ENCODE measurements at regions not wholly inside any gene's neighbourhood (a gene's known extent, or its start where the extent isn't known, plus 50 kb on each side); places are given as distances from the start of the nearest gene placed in this dataset.

GRCh38 chr20:19090332-19090731, 122.1 kb upstream of the SLC24A3 start:
- Histone ChIP-seq H3K27ac (ENCODE audit: poor library complexity, severe bottlenecking) (no peak overlapping the region), H3K36me3 (ENCODE audit: low read depth) (no peaks in the 10 kb centered on the region), H3K4me3 (ENCODE audit: severe bottlenecking) (no peak overlapping the region), H3K9me3 (ENCODE audit: severe bottlenecking) (no peaks in the 10 kb centered on the region), H3K27me3 (ENCODE audit: insufficient read depth, poor library complexity, severe bottlenecking) (no peaks in the 10 kb centered on the region), H3K4me1 (ENCODE audit: insufficient read depth, poor library complexity, severe bottlenecking) (no peaks in the 10 kb centered on the region)
- DNase-seq (ENCODE audit: low spot score) (no peak), ATAC-seq (ENCODE audit: low read depth) (no peak)
- no peak for TF ChIP-seq CTCF (IDR thresholded peaks at IDR 0.05; ENCODE audit: poor library complexity, severe bottlenecking)

- no peak overlapping the region for H3K4me3 ChIP-seq (ENCODE audit: severe bottlenecking)
- ATAC-seq (ENCODE audit: low read depth) (peak; percentile 49; the same call in 1 of the 3 replicates), DNase-seq (ENCODE audit: low spot score) (no peak)
- H3K4me1 ChIP-seq (ENCODE audit: insufficient read depth, poor library complexity, severe bottlenecking) = no peaks in the 10 kb centered on the region
- no peaks in the 10 kb centered on the region for H3K9me3 ChIP-seq (ENCODE audit: severe bottlenecking)
- no peak for TF ChIP-seq CTCF (IDR thresholded peaks at IDR 0.05; ENCODE audit: poor library complexity, severe bottlenecking)
- no peak overlapping the region for H3K27ac ChIP-seq (ENCODE audit: poor library complexity, severe bottlenecking)
- H3K36me3 ChIP-seq (ENCODE audit: low read depth) = no peaks in the 10 kb centered on the region
- H3K27me3 ChIP-seq (ENCODE audit: insufficient read depth, poor library complexity, severe bottlenecking) = no peaks in the 10 kb centered on the region
Observed at GRCh38 chr20:19094959-19095541, 117.4 kb upstream of the SLC24A3 start.

GRCh38 chr20:19095762-19096161, 116.7 kb upstream of the SLC24A3 start:
- no peaks in the 10 kb centered on the region for H3K27me3 ChIP-seq (ENCODE audit: insufficient read depth, poor library complexity, severe bottlenecking)
- no peak for TF ChIP-seq CTCF (IDR thresholded peaks at IDR 0.05; ENCODE audit: poor library complexity, severe bottlenecking)
- H3K27ac ChIP-seq (ENCODE audit: poor library complexity, severe bottlenecking) = no peak overlapping the region
- H3K4me1 ChIP-seq (ENCODE audit: insufficient read depth, poor library complexity, severe bottlenecking) = no peaks in the 10 kb centered on the region
- H3K9me3 ChIP-seq (ENCODE audit: severe bottlenecking) = no peaks in the 10 kb centered on the region
- DNase-seq (ENCODE audit: low spot score) = no peak
- H3K36me3 ChIP-seq (ENCODE audit: low read depth) = no peaks in the 10 kb centered on the region
- H3K4me3 ChIP-seq (ENCODE audit: severe bottlenecking) = no peak overlapping the region
- ATAC-seq (ENCODE audit: low read depth) = no peak

- TF ChIP-seq CTCF (IDR thresholded peaks at IDR 0.05; ENCODE audit: poor library complexity, severe bottlenecking) = no peak
- Histone ChIP-seq H3K36me3 (ENCODE audit: low read depth) (no peaks in the 10 kb centered on the region), H3K27ac (ENCODE audit: poor library complexity, severe bottlenecking) (no peak overlapping the region), H3K4me3 (ENCODE audit: severe bottlenecking) (no peak overlapping the region), H3K27me3 (ENCODE audit: insufficient read depth, poor library complexity, severe bottlenecking) (no peaks in the 10 kb centered on the region), H3K9me3 (ENCODE audit: severe bottlenecking) (no peaks in the 10 kb centered on the region), H3K4me1 (ENCODE audit: insufficient read depth, poor library complexity, severe bottlenecking) (no peaks in the 10 kb centered on the region)
- ATAC-seq (ENCODE audit: low read depth) = no peak
- DNase-seq (ENCODE audit: low spot score) = no peak
Observed at GRCh38 chr20:19096843-19097242, 115.6 kb upstream of the SLC24A3 start.

- H3K4me3 ChIP-seq (ENCODE audit: severe bottlenecking) = no peak overlapping the region
- ATAC-seq (ENCODE audit: low read depth) = no peak
Observed at GRCh38 chr20:19098117-19098516, 114.3 kb upstream of the SLC24A3 start.

More at GRCh38 chr20:19098117-19098516, 114.3 kb upstream of the SLC24A3 start:
- no peak for DNase-seq (ENCODE audit: low spot score)
- no peaks in the 10 kb centered on the region for H3K36me3 ChIP-seq (ENCODE audit: low read depth)
- H3K27me3 ChIP-seq (ENCODE audit: insufficient read depth, poor library complexity, severe bottlenecking) = no peaks in the 10 kb centered on the region
- no peak overlapping the region for H3K27ac ChIP-seq (ENCODE audit: poor library complexity, severe bottlenecking)
- TF ChIP-seq CTCF (IDR thresholded peaks at IDR 0.05; ENCODE audit: poor library complexity, severe bottlenecking) = no peak
- no peaks in the 10 kb centered on the region for H3K4me1 ChIP-seq (ENCODE audit: insufficient read depth, poor library complexity, severe bottlenecking)
- H3K9me3 ChIP-seq (ENCODE audit: severe bottlenecking) = no peaks in the 10 kb centered on the region
